Mucosa of descending colon (tissue), 3 donors: ENCODE measurements at regions not wholly inside any gene's neighbourhood (a gene's known extent, or its start where the extent isn't known, plus 50 kb on each side); places are given as distances from the start of the nearest gene placed in this dataset.

Experiments used
- ATAC-seq: fragments of 200-7000 bp; cut with Tn5 transposase; one replicate; pipeline ENCODE4 v1.9.1; 2020; ENCODE audit warnings: mild to moderate bottlenecking, moderate library complexity
- DNase-seq, 3 donors: peaks; one replicate each; pipeline ENCODE4 v3.0.0-alpha.2; 2020
- H3K36me3 ChIP-seq: fragments of 200-600 bp; one replicate; pipeline ENCODE4 v1.8.0; 2021; ENCODE audit warnings: low read depth, mild to moderate bottlenecking
- H3K4me1 ChIP-seq: fragments of 200-600 bp; one replicate; pipeline ENCODE4 v1.8.0; 2021; ENCODE audit warnings: low read depth, mild to moderate bottlenecking
- H3K4me3 ChIP-seq: fragments of 200-600 bp; one replicate; pipeline ENCODE4 v1.8.0; 2021; ENCODE audit warnings: mild to moderate bottlenecking
- H3K9me3 ChIP-seq: fragments of 200-600 bp; one replicate; pipeline ENCODE4 v1.8.0; 2021; ENCODE audit warnings: mild to moderate bottlenecking
- CTCF ChIP-seq: fragments of 200-600 bp; IDR thresholded peaks from one replicate; pipeline ENCODE4 v1.8.0; 2022; ENCODE audit warnings: antibody characterized with exemption, mild to moderate bottlenecking
- intact Hi-C, 2 donors: fragments of 100-400 bp; cut with DNase I in 1 of 2; cut with micrococcal nuclease in 1 of 2; formaldehyde crosslinking; loops; one replicate each; pipeline versions ENCODE4 v1.11.0 to v1.11.1; 2022; cut with DNase I, micrococcal nuclease
- donor health status: DM: no; HTN: no; CAD: no; lungs with moderate emphysema.
- donor health status: DM: no; HTN: no; CAD: no.
- donor health status: DM: no; HTN: yes; CAD: no.

DNA sequence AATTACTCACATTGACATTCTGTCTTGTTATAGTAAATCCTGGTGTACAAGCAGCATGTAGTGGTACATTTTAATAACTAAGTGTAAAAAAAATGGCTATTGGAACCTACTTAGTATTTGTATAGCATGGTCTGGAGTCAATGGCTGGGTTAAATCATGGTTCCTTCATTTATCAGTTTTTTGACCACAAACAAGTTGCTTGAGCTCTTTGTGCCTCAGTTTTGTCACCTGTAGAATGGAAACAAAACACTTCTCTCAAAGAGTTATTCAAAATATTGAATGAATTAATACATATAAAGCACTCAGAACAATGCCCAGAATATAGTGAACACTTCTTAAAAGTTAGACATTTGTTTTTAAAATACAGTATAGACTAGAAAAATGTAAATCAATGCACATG, 93.2 kb upstream of the HS3ST5 start:
- intact Hi-C loops: no loop called here
- Histone ChIP-seq H3K4me3 (no peak overlapping the region), H3K9me3 (no peaks in the 10 kb centered on the region), H3K4me1 (no peaks in the 10 kb centered on the region), H3K36me3 (no peaks in the 10 kb centered on the region)
- TF ChIP-seq CTCF: no peak
- DNase-seq (no peak), ATAC-seq (no peak)

DNA sequence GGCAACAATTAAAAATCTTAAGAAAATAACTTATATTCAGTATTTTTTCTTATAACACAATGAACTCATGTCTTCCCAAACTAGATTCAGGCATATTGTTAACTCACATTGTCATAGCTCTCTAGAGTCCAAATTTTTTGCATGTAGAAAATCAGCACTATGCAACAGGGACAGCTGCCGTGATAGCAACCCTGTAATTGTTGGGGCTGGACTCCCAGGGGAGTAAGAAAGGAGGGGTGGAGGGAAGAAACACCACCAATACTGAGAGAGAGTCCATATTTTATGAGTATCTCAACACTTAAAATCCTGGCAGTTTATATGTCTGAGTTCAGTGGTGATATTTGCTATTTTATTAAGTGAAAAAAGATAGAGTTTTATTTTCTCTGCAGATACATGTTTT, 89.6 kb upstream of the HS3ST5 start:
- H3K4me3 ChIP-seq: no peak overlapping the region
- TF ChIP-seq CTCF: no peak
- no peak for DNase-seq
- H3K9me3 ChIP-seq: no peaks in the 10 kb centered on the region
- H3K36me3 ChIP-seq: no peaks in the 10 kb centered on the region
- intact Hi-C loops: no loop called here
- ATAC-seq: no peak
- no peaks in the 10 kb centered on the region for H3K4me1 ChIP-seq

- Histone ChIP-seq H3K36me3 (no peaks in the 10 kb centered on the region), H3K4me3 (no peak overlapping the region), H3K9me3 (no peaks in the 10 kb centered on the region), H3K4me1 (no peaks in the 10 kb centered on the region)
- TF ChIP-seq CTCF: no peak
- ATAC-seq (no peak), DNase-seq (no peak)
- intact Hi-C loops: no loop called here
These were observed 88.8 kb upstream of the HS3ST5 start for GRCh38 chr6:114431641-114432040.

DNA sequence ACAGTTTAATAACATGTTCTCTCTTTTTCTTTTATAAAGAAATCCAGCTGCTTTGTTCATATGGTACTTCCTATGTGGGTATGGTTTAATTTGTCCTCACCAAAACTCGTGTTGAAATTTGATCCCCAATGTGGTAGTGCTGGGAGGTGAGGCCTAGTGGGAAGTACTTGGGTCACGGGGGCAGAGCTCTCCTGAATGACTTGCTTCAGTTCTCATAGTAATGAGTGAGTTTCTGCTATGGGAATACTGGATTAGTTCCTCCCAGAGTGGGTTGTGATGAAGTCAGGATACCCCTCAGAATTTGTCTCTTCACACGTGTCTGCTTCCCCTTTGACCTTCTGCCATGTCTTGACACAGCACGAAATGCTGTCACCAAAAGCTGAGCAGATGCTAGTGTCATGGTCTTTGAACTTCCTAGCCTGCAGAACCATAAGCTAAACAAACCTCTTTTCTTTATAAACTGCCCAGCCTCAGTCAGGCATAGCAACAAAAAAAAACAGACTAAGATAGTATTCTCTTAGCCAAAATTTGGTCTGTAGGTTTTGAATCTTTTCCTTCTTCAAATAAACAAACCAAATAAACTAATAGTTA, 87.8 kb upstream of the HS3ST5 start:
- no peaks in the 10 kb centered on the region for H3K9me3 ChIP-seq
- H3K4me1 ChIP-seq: no peaks in the 10 kb centered on the region
- H3K4me3 ChIP-seq: no peak overlapping the region
- H3K36me3 ChIP-seq: no peaks in the 10 kb centered on the region
- no peak for TF ChIP-seq CTCF
- intact Hi-C loops: no loop called here
- ATAC-seq (no peak), DNase-seq (no peak)

DNA sequence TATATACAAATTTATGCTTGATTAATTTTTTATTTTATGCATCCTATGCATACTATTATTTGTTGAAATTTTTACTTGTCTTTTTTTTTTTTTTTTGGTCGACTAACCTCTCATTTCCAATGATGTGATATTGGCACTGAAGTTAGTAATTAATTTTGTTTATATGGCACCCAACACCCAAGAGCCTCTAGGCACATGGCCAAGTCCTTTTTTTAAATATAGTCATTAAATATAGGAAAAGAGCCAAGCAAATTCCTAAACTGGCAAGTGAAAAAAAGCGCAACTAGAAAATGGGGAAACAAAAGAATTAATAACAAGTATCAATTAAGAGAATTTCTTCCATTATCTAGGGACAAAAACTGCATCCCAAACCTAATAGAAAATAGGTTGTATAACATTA, 85.5 kb upstream of the HS3ST5 start:
- no peak for DNase-seq
- H3K4me1 ChIP-seq: no peaks in the 10 kb centered on the region
- TF ChIP-seq CTCF: no peak
- intact Hi-C loops: no loop called here
- no peaks in the 10 kb centered on the region for H3K36me3 ChIP-seq
- no peaks in the 10 kb centered on the region for H3K9me3 ChIP-seq
- ATAC-seq: no peak
- no peak overlapping the region for H3K4me3 ChIP-seq

- no peak overlapping the region for H3K4me3 ChIP-seq
- no peak for TF ChIP-seq CTCF
- no peaks in the 10 kb centered on the region for H3K4me1 ChIP-seq
- no peak for DNase-seq
- ATAC-seq: no peak
- intact Hi-C loops: no loop called here
- H3K9me3 ChIP-seq: no peaks in the 10 kb centered on the region
- H3K36me3 ChIP-seq: no peaks in the 10 kb centered on the region
These were observed 78.4 kb upstream of the HS3ST5 start for GRCh38 chr6:114421199-114421598.
